Stimulated activated CD4-positive, alpha-beta T cell treated with anti-CD3 and anti-CD28 coated beads, TNF-alpha, amount 100 ng/mL, for 1 hour (primary cell): ENCODE measurements at regions not wholly inside any gene's neighbourhood (a gene's known extent, or its start where the extent isn't known, plus 50 kb on each side); places are given as distances from the start of the nearest gene placed in this dataset.
"Not testable (repeated sequence)": the region's sequence is repeated elsewhere in the genome, so short reads cannot be mapped to it uniquely, and the experiment has no call there.

Experiments used
- DNase-seq, 3 donors: peaks; one replicate each; pipeline ENCODE4 v3.0.0-alpha.2; 2020; ENCODE audit warnings: low read depth in 3 of 3, low spot score in 1 of 3

GRCh38 chrX:40788698-40789097 is 53.4 kb upstream of the MED14 start:
- not testable (repeated sequence) for DNase-seq

- DNase-seq: no peak
These were observed 57.1 kb upstream of the MED14 start for GRCh38 chrX:40792433-40792832.

- DNase-seq: not testable (repeated sequence)
These were observed 59.4 kb upstream of the MED14 start for GRCh38 chrX:40794829-40795130.

GRCh38 chrX:40799745-40800144 is 64.4 kb upstream of the MED14 start:
- not testable (repeated sequence) for DNase-seq

GRCh38 chrX:40805404-40805803 is 70.1 kb upstream of the MED14 start:
- DNase-seq: no peak

GRCh38 chrX:40806513-40807220 is 71.3 kb upstream of the MED14 start:
- DNase-seq: no peak

GRCh38 chrX:40807384-40807783 is 72.0 kb upstream of the MED14 start:
- DNase-seq: no peak

- no peak for DNase-seq
These were observed 72.9 kb upstream of the MED14 start for GRCh38 chrX:40808203-40808602.

GRCh38 chrX:40809210-40809609 is 73.9 kb upstream of the MED14 start:
- no peak for DNase-seq

GRCh38 chrX:40815045-40815444 is 79.7 kb upstream of the MED14 start:
- not testable (repeated sequence) for DNase-seq

- no peak for DNase-seq
These were observed 81.6 kb upstream of the MED14 start for GRCh38 chrX:40816906-40817305.

GRCh38 chrX:40818236-40818635 is 82.9 kb upstream of the MED14 start:
- no peak for DNase-seq

- DNase-seq: no peak
These were observed 86.4 kb upstream of the MED14 start for GRCh38 chrX:40821780-40822179.

GRCh38 chrX:40827331-40827730 is 92.0 kb upstream of the MED14 start:
- no peak for DNase-seq

GRCh38 chrX:40831750-40832149 is 96.4 kb upstream of the MED14 start:
- no peak for DNase-seq

GRCh38 chrX:40832723-40833122 is 97.4 kb upstream of the MED14 start:
- DNase-seq: no peak

- no peak for DNase-seq
These were observed 98.9 kb upstream of the MED14 start for GRCh38 chrX:40834225-40834624.

GRCh38 chrX:40835526-40835925 is 100.2 kb upstream of the MED14 start:
- no peak for DNase-seq

GRCh38 chrX:40843643-40844042 is 108.3 kb upstream of the MED14 start:
- DNase-seq: no peak

GRCh38 chrX:40844471-40844870 is 109.1 kb upstream of the MED14 start:
- DNase-seq: no peak

GRCh38 chrX:40845331-40845911 is 110.1 kb upstream of the MED14 start:
- DNase-seq: no peak

GRCh38 chrX:40849906-40850823 is 114.8 kb upstream of the MED14 start:
- DNase-seq: no peak
